Gastrocnemius medialis (tissue), 4 donors: ENCODE measurements at regions not wholly inside any gene's neighbourhood (a gene's known extent, or its start where the extent isn't known, plus 50 kb on each side); places are given as distances from the start of the nearest gene placed in this dataset.

ENCODE experiments used
- ATAC-seq, 2 donors: fragments of 150-250 bp; one replicate each; pipeline ENCODE4 v1.9.1; 2016
- DNase-seq, 2 donors: peaks; one replicate each; pipeline ENCODE4 v3.0.0-alpha.2; 2019
- H3K27ac ChIP-seq, 4 donors: fragments of 200-600 bp; sonication (generic); 1 replicate in 1 of 4; 2 replicates in 3 of 4; pipeline ENCODE4 v1.5.1; 2016 to 2018; ENCODE audit warnings: mild to moderate bottlenecking in 2 of 4, moderate library complexity in 1 of 4
- H3K27me3 ChIP-seq, 3 donors: fragments of 200-600 bp; sonication (generic) in 2 of 3; 1 replicate in 1 of 3; 2 replicates in 2 of 3; pipeline versions ENCODE4 v1.5.1 to v1.6.0; 2016 to 2019; ENCODE audit warnings: mild to moderate bottlenecking in 1 of 3, moderate library complexity in 1 of 3
- H3K36me3 ChIP-seq, 2 donors: fragments of 200-600 bp; sonication (generic) in 1 of 2; one replicate each; pipeline ENCODE4 v1.5.1; 2017 to 2018
- H3K4me1 ChIP-seq, 2 donors: fragments of 200-600 bp; sonication (generic) in 1 of 2; one replicate each; pipeline ENCODE4 v1.5.1; 2016 to 2017; ENCODE audit warnings: mild to moderate bottlenecking in 2 of 2
- H3K4me3 ChIP-seq, 4 donors: fragments of 200-600 bp; sonication (generic) in 3 of 4; 1 replicate in 1 of 4; 2 replicates in 3 of 4; pipeline ENCODE4 v1.5.1; 2016 to 2019; ENCODE audit warnings: mild to moderate bottlenecking in 2 of 4
- H3K9me3 ChIP-seq, 3 donors: fragments of 200-600 bp; sonication (generic) in 2 of 3; 1 replicate in 1 of 3; 2 replicates in 2 of 3; pipeline ENCODE4 v1.5.1; 2016 to 2019
- POLR2A ChIP-seq, 2 donors: fragments of 450-650 bp; IDR thresholded peaks; one replicate each; pipeline ENCODE4 v1.6.1; 2017; ENCODE audit warnings: antibody characterized with exemption in 2 of 2, mild to moderate bottlenecking in 2 of 2, moderate library complexity in 2 of 2
- in situ Hi-C, 4 donors: fragments of 200-750 bp; cut with MboI; loops; one replicate each; pipeline versions ENCODE4 v1.15.0 to v1.8.0; 2017; ENCODE audit warnings: low sequenced_read_pairs in 4 of 4
- intact Hi-C: fragments of 100-400 bp; cut with DNase I; formaldehyde crosslinking; loops from one replicate; pipeline ENCODE4 v1.15.1; 2023; ENCODE audit warnings: low total_unique reads
- TF ChIP-seq, protein P1 (sequence below), 5 experiments: fragments of 450-650 bp in 3 of 5; fragments of 200-600 bp in 2 of 5; sonication (generic) in 2 of 5; IDR thresholded peaks in 4 of 5; conservative IDR thresholded peaks in 1 of 5; 1 replicate in 4 of 5; 2 replicates in 1 of 5; pipeline ENCODE4 v1.5.1; 2016 to 2019; ENCODE audit warnings: antibody characterized with exemption in 5 of 5, mild to moderate bottlenecking in 3 of 5, moderate library complexity in 3 of 5

DNA sequence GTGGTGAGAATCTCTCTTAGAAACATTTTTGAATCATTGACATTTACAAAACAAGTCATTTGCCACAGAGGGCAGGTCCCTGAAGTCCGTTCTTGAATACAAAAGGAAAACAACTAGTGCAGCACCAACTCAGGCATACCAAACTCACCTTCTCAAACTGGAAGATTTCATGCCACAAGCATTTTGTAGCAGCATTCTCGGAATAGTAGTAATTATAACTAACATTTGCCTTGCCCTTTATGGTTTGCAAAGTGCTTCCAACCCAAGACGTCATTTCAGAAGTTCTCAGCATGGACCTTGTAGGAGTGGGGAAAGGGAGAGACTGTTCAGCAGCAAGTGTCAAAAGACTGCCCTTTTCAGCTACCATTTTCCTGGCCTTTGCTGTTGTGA, 344.6 kb downstream of the RFC3 start:
- Histone ChIP-seq H3K4me3 (peak overlapping the region in 2 of 4 donors; percentile 7 to 24), H3K4me1 (peaks cover 8 to 11% of the 10 kb centered on the region in 2 donors), H3K27ac (peak overlapping the region; percentile 0 to 52 (median 38)), H3K9me3 (no peaks in the 10 kb centered on the region), H3K36me3 (no peaks in the 10 kb centered on the region), H3K27me3 (no peaks in the 10 kb centered on the region)
- DNase-seq = no peak
- no peak for TF ChIP-seq POLR2A (IDR thresholded peaks at IDR 0.05)
- TF ChIP-seq, protein P1, sequence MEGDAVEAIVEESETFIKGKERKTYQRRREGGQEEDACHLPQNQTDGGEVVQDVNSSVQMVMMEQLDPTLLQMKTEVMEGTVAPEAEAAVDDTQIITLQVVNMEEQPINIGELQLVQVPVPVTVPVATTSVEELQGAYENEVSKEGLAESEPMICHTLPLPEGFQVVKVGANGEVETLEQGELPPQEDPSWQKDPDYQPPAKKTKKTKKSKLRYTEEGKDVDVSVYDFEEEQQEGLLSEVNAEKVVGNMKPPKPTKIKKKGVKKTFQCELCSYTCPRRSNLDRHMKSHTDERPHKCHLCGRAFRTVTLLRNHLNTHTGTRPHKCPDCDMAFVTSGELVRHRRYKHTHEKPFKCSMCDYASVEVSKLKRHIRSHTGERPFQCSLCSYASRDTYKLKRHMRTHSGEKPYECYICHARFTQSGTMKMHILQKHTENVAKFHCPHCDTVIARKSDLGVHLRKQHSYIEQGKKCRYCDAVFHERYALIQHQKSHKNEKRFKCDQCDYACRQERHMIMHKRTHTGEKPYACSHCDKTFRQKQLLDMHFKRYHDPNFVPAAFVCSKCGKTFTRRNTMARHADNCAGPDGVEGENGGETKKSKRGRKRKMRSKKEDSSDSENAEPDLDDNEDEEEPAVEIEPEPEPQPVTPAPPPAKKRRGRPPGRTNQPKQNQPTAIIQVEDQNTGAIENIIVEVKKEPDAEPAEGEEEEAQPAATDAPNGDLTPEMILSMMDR (IDR thresholded peaks at IDR 0.05 in 4 of 5, conservative IDR thresholded peaks at IDR 0.05 in 1 of 5) = no peak
- no peak for ATAC-seq
- intact Hi-C loops = no loop called here
- in situ Hi-C loops = no loop called here

DNA sequence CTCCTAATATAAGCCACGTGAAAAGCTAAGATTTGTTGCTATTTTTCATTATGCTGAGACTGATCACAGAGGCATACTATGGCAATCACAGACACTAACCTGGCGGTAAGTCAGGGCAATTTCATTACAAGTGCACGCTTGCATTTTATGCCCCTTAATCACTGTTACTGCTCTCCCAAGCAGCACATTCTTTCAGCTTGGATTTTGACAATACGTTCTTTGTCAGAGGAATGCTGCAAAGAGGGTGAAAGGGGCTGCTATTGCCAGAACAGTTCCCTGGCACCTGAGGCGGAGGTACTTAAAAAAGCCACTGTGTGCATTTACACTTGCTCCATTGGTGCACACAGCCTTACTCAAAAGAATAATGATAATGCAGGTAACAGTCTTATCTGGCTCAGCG, 346.6 kb downstream of the RFC3 start:
- H3K9me3 ChIP-seq = no peaks in the 10 kb centered on the region
- TF ChIP-seq, protein P1 (IDR thresholded peaks at IDR 0.05 in 4 of 5, conservative IDR thresholded peaks at IDR 0.05 in 1 of 5) = no peak
- H3K27ac ChIP-seq = no peak overlapping the region
- DNase-seq = no peak
- H3K4me3 ChIP-seq = no peak overlapping the region
- no peaks in the 10 kb centered on the region for H3K27me3 ChIP-seq
- in situ Hi-C loops = no loop called here
- intact Hi-C loops = no loop called here
- no peak for ATAC-seq
- H3K36me3 ChIP-seq = no peaks in the 10 kb centered on the region
- H3K4me1 ChIP-seq = peaks cover 8 to 11% of the 10 kb centered on the region in 2 donors

DNA sequence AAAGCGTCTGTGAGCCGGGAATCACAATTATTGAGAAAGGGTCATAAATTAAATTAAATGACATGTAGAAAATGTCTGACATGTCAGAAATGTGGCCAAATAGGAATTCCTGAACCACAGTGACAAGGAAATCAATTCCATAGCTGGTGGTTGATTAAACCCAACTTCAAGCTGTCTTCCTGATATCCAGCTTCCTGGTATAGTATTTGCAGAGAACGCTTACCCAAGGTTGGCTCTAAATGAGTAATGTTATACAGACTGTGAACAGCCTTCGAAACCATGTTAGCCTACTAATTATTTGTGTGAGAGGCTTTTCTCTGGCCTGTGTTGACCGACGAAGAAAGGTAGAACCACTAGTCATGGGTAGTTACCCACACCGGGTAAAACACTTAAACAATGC, 347.2 kb downstream of the RFC3 start:
- no peak for TF ChIP-seq POLR2A (IDR thresholded peaks at IDR 0.05)
- TF ChIP-seq, protein P1 (IDR thresholded peaks at IDR 0.05 in 4 of 5, conservative IDR thresholded peaks at IDR 0.05 in 1 of 5) = no peak
- no peaks in the 10 kb centered on the region for H3K36me3 ChIP-seq
- DNase-seq (no peak), ATAC-seq (no peak)
- in situ Hi-C loops (no loop called here), intact Hi-C loops (no loop called here)
- H3K27me3 ChIP-seq = no peaks in the 10 kb centered on the region
- no peak overlapping the region for H3K4me3 ChIP-seq
- peaks cover 8 to 11% of the 10 kb centered on the region in 2 donors for H3K4me1 ChIP-seq
- no peaks in the 10 kb centered on the region for H3K9me3 ChIP-seq
- H3K27ac ChIP-seq = no peak overlapping the region

DNA sequence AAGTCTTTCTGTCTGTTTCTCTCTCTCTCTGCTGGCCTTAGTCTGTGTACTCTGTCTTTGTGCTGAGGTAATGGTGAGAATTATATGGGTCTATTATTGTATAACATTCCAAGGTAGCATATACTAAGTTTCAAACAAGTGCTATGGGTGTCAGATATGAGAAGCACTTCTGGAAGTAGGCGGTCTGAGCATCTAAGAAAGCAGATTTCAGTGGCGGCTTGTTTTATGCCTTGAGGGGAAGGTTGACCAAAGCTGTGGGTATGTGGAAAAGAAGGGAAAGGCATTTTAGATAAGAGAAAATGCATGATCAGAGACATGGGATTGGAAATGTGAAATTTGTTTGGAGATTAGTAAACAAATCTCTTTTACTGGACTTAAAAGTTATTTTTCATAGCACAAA, 348.5 kb downstream of the RFC3 start:
- intact Hi-C loops = no loop called here
- in situ Hi-C loops = no loop called here
- H3K27me3 ChIP-seq = no peaks in the 10 kb centered on the region
- no peak for DNase-seq
- no peak overlapping the region for H3K27ac ChIP-seq
- H3K9me3 ChIP-seq = no peaks in the 10 kb centered on the region
- no peak for ATAC-seq
- H3K4me1 ChIP-seq = peaks cover 8 to 11% of the 10 kb centered on the region in 2 donors
- no peak overlapping the region for H3K4me3 ChIP-seq
- H3K36me3 ChIP-seq = no peaks in the 10 kb centered on the region
- no peak for TF ChIP-seq POLR2A (IDR thresholded peaks at IDR 0.05)
- TF ChIP-seq, protein P1 (IDR thresholded peaks at IDR 0.05 in 4 of 5, conservative IDR thresholded peaks at IDR 0.05 in 1 of 5) = no peak

DNA sequence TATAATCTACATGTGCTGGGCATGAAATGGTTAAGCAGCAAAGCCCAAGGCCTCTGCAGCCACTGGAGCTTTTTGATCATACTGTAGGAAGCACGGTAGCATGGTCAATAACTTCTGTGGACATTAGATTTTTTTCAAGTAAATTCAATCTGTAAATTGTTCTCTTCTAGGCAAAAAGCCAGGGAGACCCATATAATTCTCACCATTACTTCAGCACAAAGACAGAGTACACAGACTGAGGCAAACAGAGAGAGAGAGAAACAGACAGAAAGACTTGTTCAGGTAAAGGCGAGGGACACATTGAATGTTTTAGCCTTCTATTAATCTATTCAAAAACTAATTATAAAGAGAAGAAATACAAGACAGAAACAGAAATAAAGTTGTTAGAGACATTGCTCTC, 349.4 kb downstream of the RFC3 start:
- ATAC-seq (no peak), DNase-seq (no peak)
- H3K27ac ChIP-seq = no peak overlapping the region
- no peaks in the 10 kb centered on the region for H3K9me3 ChIP-seq
- in situ Hi-C loops = no loop called here
- TF ChIP-seq POLR2A (IDR thresholded peaks at IDR 0.05) = no peak
- TF ChIP-seq, protein P1 (IDR thresholded peaks at IDR 0.05 in 4 of 5, conservative IDR thresholded peaks at IDR 0.05 in 1 of 5) = no peak
- H3K4me3 ChIP-seq = no peak overlapping the region
- peaks cover under 1 to 5% of the 10 kb centered on the region in 2 donors for H3K4me1 ChIP-seq
- H3K27me3 ChIP-seq = no peaks in the 10 kb centered on the region
- intact Hi-C loops = no loop called here
- H3K36me3 ChIP-seq = no peaks in the 10 kb centered on the region
